ENCODE measurements at regions not wholly inside any gene's neighbourhood (a gene's known extent, or its start where the extent isn't known, plus 50 kb on each side); places are given as distances from the start of the nearest gene placed in this dataset.

GRCh38 chr11:95653099-95653498, 136.5 kb downstream of the FAM76B start:
- Histone ChIP-seq H3K9me3 (ENCODE audit: control insufficient read depth in 1 of 2, insufficient read depth in 1 of 2, low read length in 2 of 2) (no peaks in the 10 kb centered on the region), H3K27me3 (ENCODE audit: control insufficient read depth in 1 of 2, insufficient read depth in 2 of 2, low read length in 2 of 2) (no peaks in the 10 kb centered on the region), H3K36me3 (ENCODE audit: insufficient read depth, low read length) (no peaks in the 10 kb centered on the region), H3K27ac (ENCODE audit: low read depth in 1 of 2, low read length in 2 of 2) (no peak overlapping the region), H3K4me3 (ENCODE audit: low read length) (no peak overlapping the region), H3K4me1 (ENCODE audit: insufficient read depth, low read length) (no peaks in the 10 kb centered on the region)
- H3K9me3 Mint-ChIP-seq, result no peaks in the 10 kb centered on the region
- TF ChIP-seq CTCF (IDR thresholded peaks at IDR 0.05), result no peak
- ChIA-PET POLR2A (no interaction called here), CTCF (no interaction called here)
- intact Hi-C loops (cut with DNase I, micrococcal nuclease), result no loop called here
- no peak overlapping the region for H3K27ac Mint-ChIP-seq
- H3K27me3 Mint-ChIP-seq, result no peaks in the 10 kb centered on the region
- H3K4me1 Mint-ChIP-seq (ENCODE audit: low read depth), result no peaks in the 10 kb centered on the region
- DNase-seq, result no peak
- no peaks in the 10 kb centered on the region for H3K36me3 Mint-ChIP-seq (ENCODE audit: low read depth)
- H3K4me3 Mint-ChIP-seq, result no peak overlapping the region
- no peak for ATAC-seq (ENCODE audit: poor library complexity)

GRCh38 chr11:95652002-95652472, 137.5 kb downstream of the FAM76B start:
- H3K27me3 ChIP-seq (ENCODE audit: control insufficient read depth in 1 of 2, insufficient read depth in 2 of 2, low read length in 2 of 2), result no peaks in the 10 kb centered on the region
- ATAC-seq (ENCODE audit: poor library complexity), result no peak

GRCh38 chr11:95650276-95650675, 139.3 kb downstream of the FAM76B start:
- intact Hi-C loops (cut with DNase I, micrococcal nuclease), result no loop called here
- DNase-seq (no peak), ATAC-seq (ENCODE audit: poor library complexity) (no peak)
- no peaks in the 10 kb centered on the region for H3K27me3 Mint-ChIP-seq
- no peak overlapping the region for H3K27ac Mint-ChIP-seq
- POLR2A ChIA-PET, result interaction anchor here (1.3 to 1.6 kb wide), 2 partner anchors 8 to 55 kb away, joined by 3 to 4 read pairs; no protein-coding TSS in a partner anchor
- CTCF ChIA-PET, result interaction anchor here (1.3 kb wide), 1 partner anchor 11 kb away, joined by 3 read pairs; no protein-coding TSS in a partner anchor
- H3K27ac ChIP-seq (ENCODE audit: low read depth in 1 of 2, low read length in 2 of 2), result no peak overlapping the region
- H3K9me3 Mint-ChIP-seq, result no peaks in the 10 kb centered on the region
- H3K36me3 Mint-ChIP-seq (ENCODE audit: low read depth), result no peaks in the 10 kb centered on the region
- no peaks in the 10 kb centered on the region for H3K9me3 ChIP-seq (ENCODE audit: control insufficient read depth in 1 of 2, insufficient read depth in 1 of 2, low read length in 2 of 2)
- H3K4me1 Mint-ChIP-seq (ENCODE audit: low read depth), result no peaks in the 10 kb centered on the region
- H3K36me3 ChIP-seq (ENCODE audit: insufficient read depth, low read length), result no peaks in the 10 kb centered on the region
- H3K4me3 Mint-ChIP-seq, result no peak overlapping the region
- no peaks in the 10 kb centered on the region for H3K27me3 ChIP-seq (ENCODE audit: control insufficient read depth in 1 of 2, insufficient read depth in 2 of 2, low read length in 2 of 2)
- no peaks in the 10 kb centered on the region for H3K4me1 ChIP-seq (ENCODE audit: insufficient read depth, low read length)
- no peak overlapping the region for H3K4me3 ChIP-seq (ENCODE audit: low read length)
- no peak for TF ChIP-seq CTCF (IDR thresholded peaks at IDR 0.05)

More at GRCh38 chr11:95652002-95652472, 137.5 kb downstream of the FAM76B start:
- Mint-ChIP-seq H3K36me3 (ENCODE audit: low read depth) (no peaks in the 10 kb centered on the region), H3K27me3 (no peaks in the 10 kb centered on the region), H3K4me1 (ENCODE audit: low read depth) (no peaks in the 10 kb centered on the region), H3K4me3 (no peak overlapping the region), H3K27ac (no peak overlapping the region), H3K9me3 (no peaks in the 10 kb centered on the region)
- DNase-seq, result no peak
- POLR2A ChIA-PET, result no interaction called here
- CTCF ChIA-PET, result no interaction called here
- no peaks in the 10 kb centered on the region for H3K9me3 ChIP-seq (ENCODE audit: control insufficient read depth in 1 of 2, insufficient read depth in 1 of 2, low read length in 2 of 2)
- no peak for TF ChIP-seq CTCF (IDR thresholded peaks at IDR 0.05)
- intact Hi-C loops (cut with DNase I, micrococcal nuclease), result no loop called here
- no peak overlapping the region for H3K4me3 ChIP-seq (ENCODE audit: low read length)
- no peaks in the 10 kb centered on the region for H3K4me1 ChIP-seq (ENCODE audit: insufficient read depth, low read length)
- H3K36me3 ChIP-seq (ENCODE audit: insufficient read depth, low read length), result no peaks in the 10 kb centered on the region
- no peak overlapping the region for H3K27ac ChIP-seq (ENCODE audit: low read depth in 1 of 2, low read length in 2 of 2)
